ENCODE measurements at regions not wholly inside any gene's neighbourhood (a gene's known extent, or its start where the extent isn't known, plus 50 kb on each side); places are given as distances from the start of the nearest gene placed in this dataset.

DNA sequence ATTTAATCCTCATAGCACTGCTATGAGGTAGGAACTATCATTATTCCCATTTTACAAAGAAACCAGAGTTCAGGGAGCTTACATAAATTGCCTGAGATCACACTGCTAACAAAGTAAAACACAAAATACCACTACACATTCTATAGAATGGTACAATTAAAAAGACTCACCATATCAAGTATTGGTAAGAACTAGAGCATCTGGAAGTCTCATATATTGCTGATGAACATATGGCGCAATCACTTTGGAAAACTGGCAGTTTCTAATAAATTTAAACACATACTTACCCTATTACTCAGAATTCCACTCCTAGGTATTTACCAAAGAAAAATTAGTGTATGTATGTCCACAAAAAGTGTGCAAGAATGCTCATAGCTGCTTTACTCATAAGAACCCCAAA is 261.5 kb downstream of the RRAGC start:
- no peak for TF ChIP-seq POLR2A (IDR thresholded peaks at IDR 0.05)
- TF ChIP-seq, protein P1, sequence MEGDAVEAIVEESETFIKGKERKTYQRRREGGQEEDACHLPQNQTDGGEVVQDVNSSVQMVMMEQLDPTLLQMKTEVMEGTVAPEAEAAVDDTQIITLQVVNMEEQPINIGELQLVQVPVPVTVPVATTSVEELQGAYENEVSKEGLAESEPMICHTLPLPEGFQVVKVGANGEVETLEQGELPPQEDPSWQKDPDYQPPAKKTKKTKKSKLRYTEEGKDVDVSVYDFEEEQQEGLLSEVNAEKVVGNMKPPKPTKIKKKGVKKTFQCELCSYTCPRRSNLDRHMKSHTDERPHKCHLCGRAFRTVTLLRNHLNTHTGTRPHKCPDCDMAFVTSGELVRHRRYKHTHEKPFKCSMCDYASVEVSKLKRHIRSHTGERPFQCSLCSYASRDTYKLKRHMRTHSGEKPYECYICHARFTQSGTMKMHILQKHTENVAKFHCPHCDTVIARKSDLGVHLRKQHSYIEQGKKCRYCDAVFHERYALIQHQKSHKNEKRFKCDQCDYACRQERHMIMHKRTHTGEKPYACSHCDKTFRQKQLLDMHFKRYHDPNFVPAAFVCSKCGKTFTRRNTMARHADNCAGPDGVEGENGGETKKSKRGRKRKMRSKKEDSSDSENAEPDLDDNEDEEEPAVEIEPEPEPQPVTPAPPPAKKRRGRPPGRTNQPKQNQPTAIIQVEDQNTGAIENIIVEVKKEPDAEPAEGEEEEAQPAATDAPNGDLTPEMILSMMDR (IDR thresholded peaks at IDR 0.05), result no peak

All from breast epithelium (tissue), 3 donors.